Panc1 (cell line): ENCODE measurements at regions not wholly inside any gene's neighbourhood (a gene's known extent, or its start where the extent isn't known, plus 50 kb on each side); places are given as distances from the start of the nearest gene placed in this dataset.

Experiments
- ATAC-seq: fragments of 200-7000 bp; cut with Tn5 transposase; 2 replicates; pipeline ENCODE4 v1.9.1; 2020; ENCODE audit warnings: mild to moderate bottlenecking, moderate library complexity
- BruUV-seq: library from RNA; stranded (reverse); fragments of 400-500 nt; replicated peaks from 2 replicates; lab custom pipeline; 2021; lab: Mats Ljungman, UMichigan
- CTCF ChIA-PET: fragments of 300-600 bp; sonication (Branson Sonifier 250); formaldehyde crosslinking; loops from one replicate; lab custom pipeline; 2022; ENCODE audit warnings: antibody characterized with exemption; lab: Charles Lee
- POLR2A ChIA-PET: fragments of 300-600 bp; sonication (Branson Sonifier 250); formaldehyde crosslinking; loops from one replicate; lab custom pipeline; 2022; ENCODE audit warnings: antibody characterized with exemption; lab: Charles Lee
- DNase-seq: peaks from one replicate; pipeline ENCODE4 v3.0.0-alpha.2; 2010; ENCODE audit warnings: low read depth, low spot score
- H3K27ac ChIP-seq: 2 replicates; pipeline ENCODE4 v1.5.1; 2011; ENCODE audit warnings: mild to moderate bottlenecking, low read length, inconsistent platforms
- H3K27me3 ChIP-seq: fragments of 200-500 bp; sonication (Bioruptor generic); 2 replicates; pipeline ENCODE4 v1.6.0; 2014; ENCODE audit warnings: low read length, inconsistent platforms; ENCODE audit not compliant: control insufficient read depth, insufficient read depth
- H3K36me3 ChIP-seq: fragments of 200-500 bp; sonication (Bioruptor generic); 2 replicates; pipeline ENCODE4 v1.5.1; 2014; ENCODE audit warnings: inconsistent platforms, mild to moderate bottlenecking, low read length, moderate library complexity; ENCODE audit not compliant: control insufficient read depth, insufficient read depth
- H3K4me1 ChIP-seq: 2 replicates; pipeline ENCODE4 v1.5.1; 2011; ENCODE audit warnings: inconsistent platforms, mild to moderate bottlenecking, low read length, moderate library complexity; ENCODE audit not compliant: control insufficient read depth, insufficient read depth
- H3K4me3 ChIP-seq, 2 experiments: 2 replicates each; pipeline ENCODE4 v1.5.1; 2011 to 2012; ENCODE audit warnings: low read depth in 2 of 2, low read length in 2 of 2, mild to moderate bottlenecking in 2 of 2, inconsistent platforms in 1 of 2, moderate library complexity in 1 of 2
- H3K9me3 ChIP-seq: fragments of 200-500 bp; sonication (Bioruptor generic); 2 replicates; pipeline ENCODE4 v1.5.1; 2014; ENCODE audit warnings: low read depth, mild to moderate bottlenecking, inconsistent platforms, low read length, moderate library complexity; ENCODE audit not compliant: control insufficient read depth, insufficient read depth
- CTCF ChIP-seq: fragments of 450-650 bp; IDR thresholded peaks from 2 replicates; pipeline ENCODE4 v1.5.1; 2017; ENCODE audit warnings: mild to moderate bottlenecking
- POLR2AphosphoS5 ChIP-seq: IDR thresholded peaks from 2 replicates; pipeline ENCODE4 v1.6.1; 2012; ENCODE audit warnings: mild to moderate bottlenecking, low read depth, low read length, moderate library complexity
- SIN3A ChIP-seq: IDR thresholded peaks from 2 replicates; pipeline ENCODE4 v1.6.1; 2012; ENCODE audit warnings: low read depth, mild to moderate bottlenecking, low read length, moderate library complexity, borderline replicate concordance; ENCODE audit not compliant: insufficient read depth
- TCF7L2 ChIP-seq: IDR thresholded peaks from 2 replicates; pipeline ENCODE4 v1.6.1; 2011; ENCODE audit warnings: mild to moderate bottlenecking, low read depth, low read length, inconsistent platforms
- in situ Hi-C: cut with HindIII; loops from 2 replicates; pipeline ENCODE4 v1.10.0; 2016; ENCODE audit warnings: low sequenced_read_pairs, low pct_unique_long_range_greater_than_20kb
- intact Hi-C: fragments of 100-400 bp; cut with micrococcal nuclease; formaldehyde crosslinking; loops from one replicate; pipeline ENCODE4 v1.10.0; 2022; ENCODE audit not compliant: unreplicated experiment
- TF ChIP-seq, protein P1 (sequence below), 2 experiments: IDR thresholded peaks; 2 replicates each; pipeline ENCODE4 v1.6.1; 2011 to 2012; ENCODE audit warnings: low read depth in 2 of 2, control low read depth in 1 of 2, low read length in 1 of 2, mild to moderate bottlenecking in 1 of 2, moderate library complexity in 1 of 2; ENCODE audit not compliant: insufficient read depth in 1 of 2

GRCh38 chr1:38686927-38687255, 172.7 kb downstream of the RRAGC start:
- intact Hi-C loops = no loop called here
- Histone ChIP-seq H3K4me3 (no peak overlapping the region), H3K36me3 (no peaks in the 10 kb centered on the region), H3K27ac (no peak overlapping the region), H3K4me1 (no peaks in the 10 kb centered on the region), H3K9me3 (no peaks in the 10 kb centered on the region), H3K27me3 (peaks cover 32% of the 10 kb centered on the region)
- no TSS peak for BruUV-seq
- ChIA-PET CTCF (no interaction called here), POLR2A (no interaction called here)
- DNase-seq (no peak), ATAC-seq (no peak)
- in situ Hi-C loops = no loop called here
- TF ChIP-seq TCF7L2 (no peak), SIN3A (no peak), CTCF (no peak), POLR2AphosphoS5 (no peak)
- TF ChIP-seq, protein P1, sequence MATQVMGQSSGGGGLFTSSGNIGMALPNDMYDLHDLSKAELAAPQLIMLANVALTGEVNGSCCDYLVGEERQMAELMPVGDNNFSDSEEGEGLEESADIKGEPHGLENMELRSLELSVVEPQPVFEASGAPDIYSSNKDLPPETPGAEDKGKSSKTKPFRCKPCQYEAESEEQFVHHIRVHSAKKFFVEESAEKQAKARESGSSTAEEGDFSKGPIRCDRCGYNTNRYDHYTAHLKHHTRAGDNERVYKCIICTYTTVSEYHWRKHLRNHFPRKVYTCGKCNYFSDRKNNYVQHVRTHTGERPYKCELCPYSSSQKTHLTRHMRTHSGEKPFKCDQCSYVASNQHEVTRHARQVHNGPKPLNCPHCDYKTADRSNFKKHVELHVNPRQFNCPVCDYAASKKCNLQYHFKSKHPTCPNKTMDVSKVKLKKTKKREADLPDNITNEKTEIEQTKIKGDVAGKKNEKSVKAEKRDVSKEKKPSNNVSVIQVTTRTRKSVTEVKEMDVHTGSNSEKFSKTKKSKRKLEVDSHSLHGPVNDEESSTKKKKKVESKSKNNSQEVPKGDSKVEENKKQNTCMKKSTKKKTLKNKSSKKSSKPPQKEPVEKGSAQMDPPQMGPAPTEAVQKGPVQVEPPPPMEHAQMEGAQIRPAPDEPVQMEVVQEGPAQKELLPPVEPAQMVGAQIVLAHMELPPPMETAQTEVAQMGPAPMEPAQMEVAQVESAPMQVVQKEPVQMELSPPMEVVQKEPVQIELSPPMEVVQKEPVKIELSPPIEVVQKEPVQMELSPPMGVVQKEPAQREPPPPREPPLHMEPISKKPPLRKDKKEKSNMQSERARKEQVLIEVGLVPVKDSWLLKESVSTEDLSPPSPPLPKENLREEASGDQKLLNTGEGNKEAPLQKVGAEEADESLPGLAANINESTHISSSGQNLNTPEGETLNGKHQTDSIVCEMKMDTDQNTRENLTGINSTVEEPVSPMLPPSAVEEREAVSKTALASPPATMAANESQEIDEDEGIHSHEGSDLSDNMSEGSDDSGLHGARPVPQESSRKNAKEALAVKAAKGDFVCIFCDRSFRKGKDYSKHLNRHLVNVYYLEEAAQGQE (IDR thresholded peaks at IDR 0.05; ENCODE audit: insufficient read depth in 1 of 2, low read depth in 2 of 2, low read length in 1 of 2) = no peak

DNA sequence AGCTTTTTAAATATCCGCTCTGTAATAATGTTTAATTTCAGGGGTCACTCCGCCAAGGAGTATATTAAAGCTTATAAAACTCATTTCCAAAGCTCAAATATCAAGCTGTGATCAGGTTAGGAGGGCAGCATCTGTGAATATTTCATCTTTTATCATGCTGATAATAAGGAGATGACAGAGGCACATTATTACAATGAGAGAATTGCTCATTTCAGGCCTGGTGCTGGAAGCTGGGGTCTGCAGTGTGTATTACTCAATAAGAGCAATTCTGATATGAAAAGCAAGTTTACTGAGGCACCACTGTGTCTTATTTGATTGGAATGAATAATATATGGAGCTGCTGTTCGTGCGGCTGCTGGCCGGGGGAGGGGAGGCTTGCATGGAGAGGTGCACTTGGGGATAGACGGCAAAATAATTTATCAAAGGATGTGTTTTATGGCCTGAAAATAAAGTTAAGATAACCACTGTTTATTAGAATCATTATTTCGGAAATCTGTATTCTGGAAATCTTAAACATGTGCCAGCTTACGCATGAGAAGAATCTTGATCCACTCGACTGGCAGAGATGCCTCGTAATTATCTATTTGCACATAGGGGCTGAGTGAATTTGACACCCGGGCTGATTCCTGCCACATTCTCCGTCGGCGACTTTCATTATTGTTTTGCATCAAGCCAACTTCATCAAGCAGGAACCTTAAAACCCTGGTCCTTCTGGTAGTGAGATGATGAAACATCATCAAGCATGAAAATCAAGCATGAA, 173.2 kb downstream of the RRAGC start:
- Histone ChIP-seq H3K4me3 (no peak overlapping the region), H3K9me3 (no peaks in the 10 kb centered on the region), H3K36me3 (no peaks in the 10 kb centered on the region), H3K4me1 (no peaks in the 10 kb centered on the region), H3K27me3 (peaks cover 32% of the 10 kb centered on the region), H3K27ac (no peak overlapping the region)
- ChIA-PET POLR2A (no interaction called here), CTCF (no interaction called here)
- intact Hi-C loops = no loop called here
- TF ChIP-seq, protein P1 (IDR thresholded peaks at IDR 0.05; ENCODE audit: insufficient read depth in 1 of 2, low read depth in 2 of 2, low read length in 1 of 2) = no peak
- TF ChIP-seq CTCF (no peak), POLR2AphosphoS5 (no peak), TCF7L2 (no peak), SIN3A (no peak)
- no TSS peak for BruUV-seq
- no peak for ATAC-seq
- in situ Hi-C loops = no loop called here
- no peak for DNase-seq
